GM12801 (cell line): ENCODE measurements at regions not wholly inside any gene's neighbourhood (a gene's known extent, or its start where the extent isn't known, plus 50 kb on each side); places are given as distances from the start of the nearest gene placed in this dataset.

Source experiments
- TF ChIP-seq, protein P1 (sequence below): IDR thresholded peaks from one replicate; pipeline ENCODE4 v1.5.1; 2011; ENCODE audit warnings: control low read depth; ENCODE audit not compliant: insufficient read length; ENCODE audit errors: extremely low read depth

- TF ChIP-seq, protein P1, sequence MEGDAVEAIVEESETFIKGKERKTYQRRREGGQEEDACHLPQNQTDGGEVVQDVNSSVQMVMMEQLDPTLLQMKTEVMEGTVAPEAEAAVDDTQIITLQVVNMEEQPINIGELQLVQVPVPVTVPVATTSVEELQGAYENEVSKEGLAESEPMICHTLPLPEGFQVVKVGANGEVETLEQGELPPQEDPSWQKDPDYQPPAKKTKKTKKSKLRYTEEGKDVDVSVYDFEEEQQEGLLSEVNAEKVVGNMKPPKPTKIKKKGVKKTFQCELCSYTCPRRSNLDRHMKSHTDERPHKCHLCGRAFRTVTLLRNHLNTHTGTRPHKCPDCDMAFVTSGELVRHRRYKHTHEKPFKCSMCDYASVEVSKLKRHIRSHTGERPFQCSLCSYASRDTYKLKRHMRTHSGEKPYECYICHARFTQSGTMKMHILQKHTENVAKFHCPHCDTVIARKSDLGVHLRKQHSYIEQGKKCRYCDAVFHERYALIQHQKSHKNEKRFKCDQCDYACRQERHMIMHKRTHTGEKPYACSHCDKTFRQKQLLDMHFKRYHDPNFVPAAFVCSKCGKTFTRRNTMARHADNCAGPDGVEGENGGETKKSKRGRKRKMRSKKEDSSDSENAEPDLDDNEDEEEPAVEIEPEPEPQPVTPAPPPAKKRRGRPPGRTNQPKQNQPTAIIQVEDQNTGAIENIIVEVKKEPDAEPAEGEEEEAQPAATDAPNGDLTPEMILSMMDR: no peak
Observed at GRCh38 chr1:58200437-58200836, 346.1 kb downstream of the OMA1 start.

- TF ChIP-seq, protein P1: no peak
Observed at GRCh38 chr1:58197811-58198210, 348.7 kb downstream of the OMA1 start.

DNA sequence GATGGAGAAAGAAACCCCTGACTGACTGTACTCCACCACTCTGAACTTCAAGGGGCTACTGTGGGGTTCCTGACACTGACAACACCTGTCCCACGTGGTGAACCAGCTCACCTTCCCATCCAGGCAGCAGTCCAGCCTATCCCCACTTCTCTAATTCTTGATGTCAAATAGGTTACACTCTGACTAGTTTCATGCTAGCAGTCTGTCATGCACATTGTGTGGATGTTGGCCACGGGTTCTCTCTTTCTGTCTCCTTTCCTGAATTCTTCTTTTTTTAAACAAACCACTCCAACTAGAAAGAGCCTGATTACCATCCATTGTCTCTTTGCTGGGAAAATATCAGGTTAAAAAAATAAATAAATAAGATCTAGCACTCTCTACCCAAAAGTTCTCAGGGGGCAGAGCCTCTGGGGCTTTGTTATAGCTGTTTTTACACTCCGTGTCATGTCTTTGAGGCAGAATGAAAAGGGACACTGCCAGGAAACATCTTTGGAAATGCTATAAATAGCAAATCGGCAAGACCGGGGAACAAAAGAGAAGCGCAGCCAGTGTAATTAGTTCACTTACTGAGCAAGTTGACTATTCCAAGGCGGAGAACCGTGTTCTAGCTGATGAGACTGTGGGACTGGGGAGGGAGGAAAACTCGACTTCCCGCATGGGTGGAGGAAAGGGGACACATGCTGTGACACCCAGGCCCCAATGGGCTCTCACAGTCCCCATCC, 356.1 kb downstream of the OMA1 start:
- TF ChIP-seq, protein P1: no peak

- TF ChIP-seq, protein P1: no peak
Observed at GRCh38 chr1:58189453-58189852, 357.1 kb downstream of the OMA1 start.

DNA sequence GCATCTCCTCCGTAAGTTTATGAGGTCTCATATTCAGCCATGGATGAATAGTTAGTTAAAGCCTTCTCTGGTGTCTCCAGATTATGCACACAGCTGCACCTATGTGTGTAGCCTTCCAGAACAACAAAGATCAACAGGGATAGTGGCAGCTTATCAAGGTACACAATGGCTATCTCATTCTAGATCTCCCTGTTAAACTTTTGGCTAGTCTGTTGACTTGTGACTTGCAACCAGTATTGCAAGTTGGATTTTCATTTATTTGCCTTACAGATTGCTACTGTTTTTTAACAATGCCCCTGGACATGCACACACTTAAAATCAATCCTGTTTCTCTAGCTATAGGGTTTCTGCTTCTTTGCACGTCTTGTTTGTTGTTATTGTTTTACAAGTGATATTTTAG, 363.2 kb downstream of the OMA1 start:
- TF ChIP-seq, protein P1: no peak

DNA sequence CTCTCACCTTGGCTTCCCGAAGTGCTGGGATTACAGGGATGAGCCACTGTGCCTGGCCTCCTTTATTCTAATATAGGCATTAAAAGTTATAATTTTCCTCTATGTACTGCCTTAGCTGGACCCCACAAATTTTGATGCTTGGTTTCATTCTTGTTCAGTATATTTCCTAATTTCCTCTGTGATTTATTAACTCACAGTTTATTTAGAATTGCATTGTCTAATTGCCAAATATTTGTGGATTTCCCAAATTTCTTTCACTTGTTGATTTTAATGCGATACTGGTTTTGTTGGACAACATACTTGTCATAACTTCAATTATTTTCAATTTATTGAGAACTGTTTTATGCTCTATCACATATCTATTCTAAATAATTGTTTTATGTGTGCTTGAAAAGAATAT, 366.0 kb downstream of the OMA1 start:
- TF ChIP-seq, protein P1: no peak

GRCh38 chr1:58166417-58166816, 380.1 kb downstream of the OMA1 start:
- TF ChIP-seq, protein P1: no peak
